GM12874 (cell line): ENCODE measurements at regions not wholly inside any gene's neighbourhood (a gene's known extent, or its start where the extent isn't known, plus 50 kb on each side); places are given as distances from the start of the nearest gene placed in this dataset.

Source experiments
- CTCF ChIP-seq: IDR thresholded peaks from 2 replicates; pipeline ENCODE4 v1.5.1; 2011; ENCODE audit warnings: low read depth, mild to moderate bottlenecking, control low read depth, low read length, moderate library complexity; ENCODE audit not compliant: insufficient read depth

- no peak for TF ChIP-seq CTCF
Observed at GRCh38 chr6:140490081-140490480, 1115.6 kb upstream of the CITED2 start.

GRCh38 chr6:140487586-140487985, 1113.1 kb upstream of the CITED2 start:
- TF ChIP-seq CTCF: no peak

GRCh38 chr6:140486450-140487361, 1112.3 kb upstream of the CITED2 start:
- TF ChIP-seq CTCF: no peak

- TF ChIP-seq CTCF: no peak
Observed at GRCh38 chr6:140485740-140486449, 1111.4 kb upstream of the CITED2 start.

- no peak for TF ChIP-seq CTCF
Observed at GRCh38 chr6:140480852-140481251, 1106.4 kb upstream of the CITED2 start.

DNA sequence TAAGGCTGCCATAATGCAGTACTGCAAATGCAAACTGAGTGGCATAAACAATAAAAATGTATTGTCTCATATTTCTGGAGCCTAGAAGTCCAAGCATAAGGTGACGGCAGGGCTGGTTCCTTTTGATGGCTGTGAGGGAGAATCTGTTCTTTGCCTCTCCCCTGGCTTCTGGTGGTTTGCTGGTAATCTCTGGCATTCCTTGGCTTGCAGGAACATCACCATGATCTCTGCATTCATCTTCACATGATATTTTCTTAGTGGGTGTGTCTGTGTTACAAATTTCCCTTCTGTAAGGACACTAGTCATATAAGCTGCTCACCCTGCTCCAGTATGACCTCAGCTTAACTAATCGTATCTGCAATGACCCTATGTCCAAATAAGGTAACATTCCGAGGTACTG, 1104.2 kb upstream of the CITED2 start:
- no peak for TF ChIP-seq CTCF

DNA sequence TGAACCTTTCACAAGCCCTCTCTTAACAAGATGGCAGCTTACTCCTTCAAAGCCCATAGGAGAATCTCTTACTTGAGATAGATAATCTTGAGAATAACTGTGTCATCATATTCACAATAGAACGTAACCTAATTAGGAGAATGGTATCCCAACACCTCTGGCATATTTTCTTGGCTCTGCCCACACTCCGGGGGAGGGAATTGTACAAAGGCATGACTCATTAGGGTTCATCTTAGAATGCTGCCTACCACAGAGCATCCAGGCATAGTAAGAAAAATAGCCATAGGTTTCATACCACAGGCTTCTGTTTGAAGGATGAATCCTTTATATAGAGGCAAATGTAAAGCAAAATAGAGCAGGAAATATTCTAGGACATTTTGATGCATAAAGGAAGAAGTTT, 1100.6 kb upstream of the CITED2 start:
- TF ChIP-seq CTCF: no peak
